Smooth muscle cell (in vitro differentiated cells): ENCODE measurements at regions not wholly inside any gene's neighbourhood (a gene's known extent, or its start where the extent isn't known, plus 50 kb on each side); places are given as distances from the start of the nearest gene placed in this dataset.

Experiments used
- DNase-seq: peaks from one replicate; lab custom pipeline; 2025; ENCODE audit not compliant: unreplicated experiment; lab: John Stamatoyannopoulos, UW
- H2AFZ ChIP-seq: fragments of 200-600 bp; sonication (generic); 2 replicates; pipeline ENCODE4 v1.6.0; 2016; ENCODE audit warnings: antibody characterized with exemption, low read depth, mild to moderate bottlenecking
- H3F3A ChIP-seq: fragments of 200-600 bp; sonication (generic); 2 replicates; pipeline ENCODE4 v1.6.0; 2017; ENCODE audit warnings: antibody characterized with exemption, low read depth
- H3K27ac ChIP-seq: fragments of 200-600 bp; sonication (generic); 2 replicates; pipeline ENCODE4 v1.5.1; 2016; ENCODE audit warnings: low read depth, mild to moderate bottlenecking
- H3K27me3 ChIP-seq: fragments of 200-600 bp; sonication (generic); 2 replicates; pipeline ENCODE4 v1.6.1; 2016; ENCODE audit warnings: low read depth, mild to moderate bottlenecking
- H3K36me3 ChIP-seq: fragments of 200-600 bp; sonication (generic); 2 replicates; pipeline ENCODE4 v1.5.1; 2016; ENCODE audit warnings: low read depth
- H3K4me1 ChIP-seq: fragments of 200-600 bp; sonication (generic); 2 replicates; pipeline ENCODE4 v1.5.1; 2016; ENCODE audit warnings: low read depth
- H3K4me2 ChIP-seq: fragments of 200-600 bp; sonication (generic); 2 replicates; pipeline ENCODE4 v1.6.0; 2016; ENCODE audit warnings: mild to moderate bottlenecking
- H3K4me3 ChIP-seq: fragments of 200-600 bp; sonication (generic); 2 replicates; pipeline ENCODE4 v1.5.1; 2016; ENCODE audit warnings: mild to moderate bottlenecking
- H3K79me2 ChIP-seq: fragments of 200-600 bp; sonication (generic); 2 replicates; pipeline ENCODE4 v1.6.0; 2016; ENCODE audit warnings: low read depth, mild to moderate bottlenecking
- H3K9ac ChIP-seq: fragments of 200-600 bp; sonication (generic); 2 replicates; pipeline ENCODE4 v1.6.0; 2016; ENCODE audit warnings: low read depth
- H3K9me3 ChIP-seq: fragments of 200-600 bp; sonication (generic); replicated peaks from 2 replicates; pipeline ENCODE4 v1.5.1; 2016; ENCODE audit warnings: low read depth
- H4K20me1 ChIP-seq: fragments of 200-600 bp; sonication (generic); 2 replicates; pipeline ENCODE4 v1.6.0; 2016; ENCODE audit warnings: low read depth
- CTCF ChIP-seq: fragments of 200-600 bp; sonication (generic); IDR thresholded peaks from 2 replicates; pipeline ENCODE4 v1.5.1; 2017; ENCODE audit warnings: borderline replicate concordance, mild to moderate bottlenecking, antibody characterized with exemption; ENCODE audit not compliant: insufficient read depth, poor library complexity, severe bottlenecking
- WGBS: methylation state at CpG from one replicate; pipeline ENCODE4 v1.1.7; 2016; ENCODE audit warnings: low lambda C conversion rate; 5-methylcytosine and 5-hydroxymethylcytosine counted together

- no peaks in the 10 kb centered on the region for H3F3A ChIP-seq
- no peak overlapping the region for H3K27ac ChIP-seq
- H3K4me1 ChIP-seq, result peaks cover 9% of the 10 kb centered on the region
- TF ChIP-seq CTCF, result no peak
- no peaks in the 10 kb centered on the region for H3K79me2 ChIP-seq
- H3K4me3 ChIP-seq, result no peak overlapping the region
- no peaks in the 10 kb centered on the region for H4K20me1 ChIP-seq
- H3K9me3 ChIP-seq, result no peaks in the 10 kb centered on the region
- no peak for DNase-seq
- no peaks in the 10 kb centered on the region for H3K36me3 ChIP-seq
- no peaks in the 10 kb centered on the region for H3K27me3 ChIP-seq
- H3K4me2 ChIP-seq, result no peak overlapping the region
- no peak overlapping the region for H3K9ac ChIP-seq
- no peak overlapping the region for H2AFZ ChIP-seq
Observed at GRCh38 chr6:149162924-149163323, 154.6 kb upstream of the TAB2 start.

- no peak overlapping the region for H2AFZ ChIP-seq
- no peaks in the 10 kb centered on the region for H3K36me3 ChIP-seq
- 90% methylated on average over 12 of the region's 12 CpGs for WGBS
- H4K20me1 ChIP-seq, result no peaks in the 10 kb centered on the region
- H3K79me2 ChIP-seq, result no peaks in the 10 kb centered on the region
- peaks cover 9% of the 10 kb centered on the region for H3K4me1 ChIP-seq
- no peaks in the 10 kb centered on the region for H3K27me3 ChIP-seq
- no peak overlapping the region for H3K4me2 ChIP-seq
- no peak overlapping the region for H3K27ac ChIP-seq
- no peak overlapping the region for H3K9ac ChIP-seq
- no peaks in the 10 kb centered on the region for H3F3A ChIP-seq
- TF ChIP-seq CTCF, result no peak
- DNase-seq, result no peak
- no peaks in the 10 kb centered on the region for H3K9me3 ChIP-seq
- no peak overlapping the region for H3K4me3 ChIP-seq
Observed at GRCh38 chr6:149164199-149164750, 153.2 kb upstream of the TAB2 start.

GRCh38 chr6:149166336-149166735, 151.2 kb upstream of the TAB2 start:
- Histone ChIP-seq H3K4me2 (no peak overlapping the region), H3K9me3 (no peaks in the 10 kb centered on the region), H3K4me3 (no peak overlapping the region), H3F3A (no peaks in the 10 kb centered on the region), H3K27ac (no peak overlapping the region), H3K36me3 (no peaks in the 10 kb centered on the region), H4K20me1 (no peaks in the 10 kb centered on the region), H3K4me1 (peaks cover 9% of the 10 kb centered on the region), H2AFZ (no peak overlapping the region), H3K9ac (no peak overlapping the region), H3K79me2 (no peaks in the 10 kb centered on the region), H3K27me3 (no peaks in the 10 kb centered on the region)
- WGBS, result 23% methylated on average over 1 of the region's 1 CpG
- DNase-seq, result no peak
- no peak for TF ChIP-seq CTCF

- Histone ChIP-seq H3K9ac (no peak overlapping the region), H3F3A (no peaks in the 10 kb centered on the region), H3K27ac (no peak overlapping the region), H3K27me3 (no peaks in the 10 kb centered on the region), H3K4me1 (peaks cover 9% of the 10 kb centered on the region), H2AFZ (no peak overlapping the region), H3K4me2 (no peak overlapping the region), H4K20me1 (no peaks in the 10 kb centered on the region), H3K9me3 (no peaks in the 10 kb centered on the region), H3K36me3 (no peaks in the 10 kb centered on the region), H3K4me3 (no peak overlapping the region), H3K79me2 (no peaks in the 10 kb centered on the region)
- TF ChIP-seq CTCF, result no peak
- DNase-seq, result no peak
- WGBS, result 96% methylated on average over 8 of the region's 8 CpGs
Observed at GRCh38 chr6:149166747-149167146, 150.8 kb upstream of the TAB2 start.
